H9 (cell line): ENCODE measurements at regions not wholly inside any gene's neighbourhood (a gene's known extent, or its start where the extent isn't known, plus 50 kb on each side); places are given as distances from the start of the nearest gene placed in this dataset.

Experiments used
- DNase-seq: peaks from one replicate; pipeline ENCODE4 v3.0.0-alpha.2; 2017
- H2AFZ ChIP-seq: one replicate; pipeline ENCODE4 v1.6.1; 2013; ENCODE audit warnings: mild to moderate bottlenecking, low read length, control low read depth, moderate library complexity
- H2AK5ac ChIP-seq: 2 replicates; pipeline ENCODE4 v1.6.1; 2013; ENCODE audit warnings: low read length, control low read depth, mixed read lengths; ENCODE audit not compliant: insufficient read length
- H2BK120ac ChIP-seq: one replicate; pipeline ENCODE4 v1.6.1; 2013; ENCODE audit warnings: low read depth, mild to moderate bottlenecking, low read length, control low read depth, inconsistent platforms; ENCODE audit not compliant: poor library complexity, severe bottlenecking
- H2BK12ac ChIP-seq: 2 replicates; pipeline ENCODE4 v1.6.1; 2013; ENCODE audit warnings: low read length, control low read depth, mixed read lengths, low read depth; ENCODE audit not compliant: insufficient read length
- H2BK15ac ChIP-seq: 2 replicates; pipeline ENCODE4 v1.6.1; 2013; ENCODE audit warnings: low read depth, low read length, control low read depth
- H2BK20ac ChIP-seq: one replicate; pipeline ENCODE4 v1.6.1; 2013; ENCODE audit warnings: low read depth, mild to moderate bottlenecking, low read length, control low read depth, inconsistent platforms; ENCODE audit not compliant: poor library complexity, severe bottlenecking
- H2BK5ac ChIP-seq: 2 replicates; pipeline ENCODE4 v1.6.1; 2013; ENCODE audit warnings: low read length, control low read depth, mixed read lengths; ENCODE audit not compliant: insufficient read length
- H3K14ac ChIP-seq: 2 replicates; pipeline ENCODE4 v1.6.1; 2013; ENCODE audit warnings: low read length, control low read depth; ENCODE audit not compliant: insufficient read depth
- H3K18ac ChIP-seq: 2 replicates; pipeline ENCODE4 v1.6.1; 2013; ENCODE audit warnings: low read depth, mild to moderate bottlenecking, mixed read lengths, low read length, control low read depth; ENCODE audit not compliant: insufficient read length
- H3K23ac ChIP-seq: 2 replicates; pipeline ENCODE4 v1.6.1; 2013; ENCODE audit warnings: low read length, control low read depth, mixed read lengths, low read depth; ENCODE audit not compliant: insufficient read length
- H3K23me2 ChIP-seq: 2 replicates; pipeline ENCODE4 v1.6.1; 2013; ENCODE audit warnings: low read depth, mild to moderate bottlenecking, mixed read lengths, low read length, control low read depth; ENCODE audit not compliant: insufficient read length, poor library complexity, severe bottlenecking
- H3K27ac ChIP-seq: 2 replicates; pipeline ENCODE4 v1.5.1; 2013; ENCODE audit warnings: low read length, control low read depth, mixed read lengths, low read depth; ENCODE audit not compliant: insufficient read length
- H3K27me3 ChIP-seq: 2 replicates; pipeline ENCODE4 v1.6.1; 2013; ENCODE audit warnings: low read length, control low read depth, inconsistent platforms; ENCODE audit not compliant: insufficient read depth
- H3K4ac ChIP-seq: 2 replicates; pipeline ENCODE4 v1.6.1; 2013; ENCODE audit warnings: low read depth, mild to moderate bottlenecking, control low read depth, inconsistent platforms, low read length, moderate library complexity
- H3K4me1 ChIP-seq: 2 replicates; pipeline ENCODE4 v1.6.1; 2013; ENCODE audit warnings: low read length, control low read depth, inconsistent platforms; ENCODE audit not compliant: insufficient read depth
- H3K4me2 ChIP-seq: 2 replicates; pipeline ENCODE4 v1.6.1; 2013; ENCODE audit warnings: low read length, control low read depth, mixed read lengths; ENCODE audit not compliant: insufficient read length, insufficient read depth
- H3K56ac ChIP-seq: 2 replicates; pipeline ENCODE4 v1.6.1; 2013; ENCODE audit warnings: low read depth, mild to moderate bottlenecking, mixed read lengths, low read length, control low read depth; ENCODE audit not compliant: insufficient read length
- H3K79me1 ChIP-seq: 2 replicates; pipeline ENCODE4 v1.6.1; 2013; ENCODE audit warnings: low read depth, mild to moderate bottlenecking, moderate library complexity, low read length, control low read depth, inconsistent platforms; ENCODE audit not compliant: insufficient read depth, poor library complexity, severe bottlenecking
- H3K79me2 ChIP-seq: 2 replicates; pipeline ENCODE4 v1.6.1; 2013; ENCODE audit warnings: low read length, control low read depth, inconsistent platforms; ENCODE audit not compliant: insufficient read depth
- H3K9ac ChIP-seq: 2 replicates; pipeline ENCODE4 v1.6.1; 2013; ENCODE audit warnings: low read length, control low read depth, mixed read lengths; ENCODE audit not compliant: insufficient read length; ENCODE audit errors: extremely low read depth
- H3K9me3 ChIP-seq: one replicate; pipeline ENCODE4 v1.6.1; 2013; ENCODE audit warnings: low read depth, low read length, inconsistent platforms; ENCODE audit not compliant: control insufficient read depth
- H3T11ph ChIP-seq: one replicate; pipeline ENCODE4 v1.6.1; 2013; ENCODE audit warnings: mild to moderate bottlenecking, low read length, control low read depth, inconsistent platforms
- H4K20me1 ChIP-seq: one replicate; pipeline ENCODE4 v1.6.1; 2013; ENCODE audit not compliant: control insufficient read depth, insufficient read length, insufficient read depth
- H4K5ac ChIP-seq: 2 replicates; pipeline ENCODE4 v1.6.1; 2013; ENCODE audit warnings: low read depth, mild to moderate bottlenecking, mixed read lengths, low read length, control low read depth; ENCODE audit not compliant: insufficient read length
- H4K8ac ChIP-seq: replicated peaks from 2 replicates; pipeline ENCODE4 v1.6.1; 2013; ENCODE audit warnings: low read length, control low read depth, mixed read lengths, low read depth; ENCODE audit not compliant: insufficient read length
- H4K91ac ChIP-seq: 2 replicates; pipeline ENCODE4 v1.6.1; 2013; ENCODE audit warnings: low read depth, mild to moderate bottlenecking, moderate library complexity, mixed read lengths, low read length, control low read depth; ENCODE audit not compliant: insufficient read length
- H3K27ac Mint-ChIP-seq, 3 experiments: 2 replicates in 2 of 3; 3 replicates in 1 of 3; pipeline ENCODE4 v1.8.0; 2020 to 2021; ENCODE audit warnings: mixed read lengths in 3 of 3, mild to moderate bottlenecking in 1 of 3, moderate library complexity in 1 of 3
- H3K27me3 Mint-ChIP-seq: 2 replicates; pipeline ENCODE4 v1.8.0; 2021; ENCODE audit warnings: low read depth, mild to moderate bottlenecking, moderate library complexity, mixed read lengths
- H3K36me3 Mint-ChIP-seq, 3 experiments: 2 replicates in 2 of 3; 3 replicates in 1 of 3; pipeline ENCODE4 v1.8.0; 2020 to 2021; ENCODE audit warnings: low read depth in 3 of 3, mixed read lengths in 3 of 3; ENCODE audit not compliant: insufficient read depth in 1 of 3
- H3K4me1 Mint-ChIP-seq, 2 experiments: 2 replicates each; pipeline ENCODE4 v1.8.0; 2020; ENCODE audit warnings: mixed read lengths in 2 of 2
- H3K4me3 Mint-ChIP-seq, 2 experiments: 2 replicates in 1 of 2; 3 replicates in 1 of 2; pipeline ENCODE4 v1.8.0; 2020 to 2021; ENCODE audit warnings: mild to moderate bottlenecking in 2 of 2, mixed read lengths in 2 of 2, moderate library complexity in 1 of 2
- H3K9me3 Mint-ChIP-seq, 2 experiments: 2 replicates in 1 of 2; 3 replicates in 1 of 2; pipeline ENCODE4 v1.8.0; 2020; ENCODE audit warnings: mild to moderate bottlenecking in 2 of 2, mixed read lengths in 2 of 2, moderate library complexity in 1 of 2
- whole genome bisulfite sequencing: extraction: QIAGEN DNeasy Blood & Tissue Kit; methylation state at CpG from one replicate; pipeline ENCODE4 v1.1.7; 2013; ENCODE audit warnings: missing lambda C conversion rate, low lambda C conversion rate, mixed read lengths; ENCODE audit not compliant: insufficient read length; ENCODE audit errors: extremely low coverage; 5-methylcytosine and 5-hydroxymethylcytosine counted together
- TF ChIP-seq, protein P1 (sequence below): fragments of 200-600 bp; sonication (generic); conservative IDR thresholded peaks from 3 replicates; pipeline ENCODE4 v1.8.0; 2021; ENCODE audit warnings: antibody characterized with exemption, mild to moderate bottlenecking

DNA sequence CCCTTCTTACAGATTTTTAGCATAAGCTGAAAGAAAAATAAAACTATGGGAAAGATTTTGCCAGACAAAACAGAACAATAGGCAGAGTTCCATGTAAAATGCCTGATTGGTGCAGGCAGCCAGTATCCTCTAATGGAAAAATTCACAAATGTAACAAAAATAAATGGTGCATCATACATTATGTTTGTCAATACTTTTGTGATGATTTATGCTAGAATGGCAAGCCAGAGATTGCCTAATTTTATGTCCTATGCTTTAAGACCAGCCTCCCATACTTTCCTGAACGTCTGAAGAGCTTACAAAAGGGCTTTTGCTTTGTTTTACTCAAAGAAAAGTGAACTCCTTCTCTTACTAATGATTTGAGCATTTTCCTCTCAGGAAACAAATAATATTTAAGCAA is 81.5 kb upstream of the KCNJ15 start:
- peaks cover 5% of the 10 kb centered on the region for H3K4me1 ChIP-seq
- H3K23ac ChIP-seq, result no peak overlapping the region
- H4K20me1 ChIP-seq, result no peaks in the 10 kb centered on the region
- no peak overlapping the region for H3K9ac ChIP-seq
- no peak overlapping the region for H3K14ac ChIP-seq
- TF ChIP-seq, protein P1, sequence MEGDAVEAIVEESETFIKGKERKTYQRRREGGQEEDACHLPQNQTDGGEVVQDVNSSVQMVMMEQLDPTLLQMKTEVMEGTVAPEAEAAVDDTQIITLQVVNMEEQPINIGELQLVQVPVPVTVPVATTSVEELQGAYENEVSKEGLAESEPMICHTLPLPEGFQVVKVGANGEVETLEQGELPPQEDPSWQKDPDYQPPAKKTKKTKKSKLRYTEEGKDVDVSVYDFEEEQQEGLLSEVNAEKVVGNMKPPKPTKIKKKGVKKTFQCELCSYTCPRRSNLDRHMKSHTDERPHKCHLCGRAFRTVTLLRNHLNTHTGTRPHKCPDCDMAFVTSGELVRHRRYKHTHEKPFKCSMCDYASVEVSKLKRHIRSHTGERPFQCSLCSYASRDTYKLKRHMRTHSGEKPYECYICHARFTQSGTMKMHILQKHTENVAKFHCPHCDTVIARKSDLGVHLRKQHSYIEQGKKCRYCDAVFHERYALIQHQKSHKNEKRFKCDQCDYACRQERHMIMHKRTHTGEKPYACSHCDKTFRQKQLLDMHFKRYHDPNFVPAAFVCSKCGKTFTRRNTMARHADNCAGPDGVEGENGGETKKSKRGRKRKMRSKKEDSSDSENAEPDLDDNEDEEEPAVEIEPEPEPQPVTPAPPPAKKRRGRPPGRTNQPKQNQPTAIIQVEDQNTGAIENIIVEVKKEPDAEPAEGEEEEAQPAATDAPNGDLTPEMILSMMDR, result no peak
- H2BK20ac ChIP-seq, result no peak overlapping the region
- no peaks in the 10 kb centered on the region for H3K9me3 ChIP-seq
- H3T11ph ChIP-seq, result no peak overlapping the region
- H3K23me2 ChIP-seq, result no peaks in the 10 kb centered on the region
- H4K8ac ChIP-seq, result no peak overlapping the region
- no peak overlapping the region for H2AK5ac ChIP-seq
- no peak overlapping the region for H3K56ac ChIP-seq
- H2BK12ac ChIP-seq, result no peak overlapping the region
- H3K27ac ChIP-seq, result no peak overlapping the region
- no CpG with 5 or more reads among the region's 1 CpG for WGBS
- H3K79me1 ChIP-seq, result no peaks in the 10 kb centered on the region
- H2AFZ ChIP-seq, result no peak overlapping the region
- H3K4me1 Mint-ChIP-seq, result peaks cover 25 to 30% of the 10 kb centered on the region in 2 experiments
- H4K91ac ChIP-seq, result no peak overlapping the region
- H3K18ac ChIP-seq, result no peak overlapping the region
- H2BK15ac ChIP-seq, result no peak overlapping the region
- no peak overlapping the region for H3K4me3 Mint-ChIP-seq
- H3K36me3 Mint-ChIP-seq, result peaks cover 0 to 5% (median 1%) of the 10 kb centered on the region in 3 experiments; a peak in 3 of 7 replicates
- no peak overlapping the region for H2BK5ac ChIP-seq
- H3K27me3 Mint-ChIP-seq, result no peaks in the 10 kb centered on the region
- DNase-seq, result no peak
- H3K4ac ChIP-seq, result no peak overlapping the region
- no peaks in the 10 kb centered on the region for H3K79me2 ChIP-seq
- no peak overlapping the region for H4K5ac ChIP-seq
- H3K27ac Mint-ChIP-seq, result no peak overlapping the region
- H3K4me2 ChIP-seq, result no peak overlapping the region
- H3K27me3 ChIP-seq, result no peaks in the 10 kb centered on the region
- H2BK120ac ChIP-seq, result no peak overlapping the region
- H3K9me3 Mint-ChIP-seq, result peaks cover 3% of the 10 kb centered on the region in 2 experiments; a peak in 3 of 5 replicates
